Small intestine (tissue), 7 donors: ENCODE measurements at regions not wholly inside any gene's neighbourhood (a gene's known extent, or its start where the extent isn't known, plus 50 kb on each side); places are given as distances from the start of the nearest gene placed in this dataset.

Source experiments
- DNase-seq, 2 donors: peaks; one replicate each; pipeline versions ENCODE4 v3.0.0 to v3.0.0-alpha.2; 2013
- FAIRE-seq: peaks from 2 replicates; lab custom pipeline; 2012; peaks lifted over from hg19 to GRCh38; lab: Jason Lieb, UNC
- H3K27ac ChIP-seq, 3 donors: one replicate each; pipeline ENCODE4 v1.5.1; 2013; ENCODE audit warnings: low read length in 2 of 3, mild to moderate bottlenecking in 2 of 3, control low read depth in 1 of 3, inconsistent platforms in 1 of 3, low read depth in 1 of 3, moderate library complexity in 1 of 3
- H3K27me3 ChIP-seq, 3 donors: one replicate each; pipeline ENCODE4 v1.6.1; 2013; ENCODE audit warnings: low read length in 3 of 3, inconsistent platforms in 1 of 3; ENCODE audit not compliant: control insufficient read depth in 3 of 3, insufficient read depth in 3 of 3
- H3K36me3 ChIP-seq, 3 donors: one replicate each; pipeline ENCODE4 v1.6.1; 2013; ENCODE audit warnings: low read length in 3 of 3, inconsistent platforms in 1 of 3, low read depth in 1 of 3, mild to moderate bottlenecking in 1 of 3, moderate library complexity in 1 of 3; ENCODE audit not compliant: control insufficient read depth in 3 of 3, insufficient read depth in 2 of 3
- H3K4me1 ChIP-seq, 3 donors: one replicate each; pipeline ENCODE4 v1.6.1; 2013; ENCODE audit warnings: low read length in 2 of 3, inconsistent platforms in 1 of 3, low read depth in 1 of 3, mild to moderate bottlenecking in 1 of 3, moderate library complexity in 1 of 3; ENCODE audit not compliant: control insufficient read depth in 3 of 3, insufficient read depth in 2 of 3
- H3K4me3 ChIP-seq, 3 donors: one replicate each; pipeline ENCODE4 v1.5.1; 2013; ENCODE audit warnings: low read length in 3 of 3, control low read depth in 1 of 3, inconsistent platforms in 1 of 3, low read depth in 1 of 3, mild to moderate bottlenecking in 1 of 3, moderate library complexity in 1 of 3
- H3K9me3 ChIP-seq, 2 donors: one replicate each; pipeline ENCODE4 v1.6.1; 2013; ENCODE audit warnings: low read depth in 1 of 2, low read length in 1 of 2; ENCODE audit not compliant: control insufficient read depth in 2 of 2, insufficient read depth in 1 of 2
- WGBS, 3 donors: extraction: QIAGEN DNeasy Blood & Tissue Kit; methylation state at CpG; one replicate each; pipeline ENCODE4 v1.1.7; 2013; 5-methylcytosine and 5-hydroxymethylcytosine counted together
- donor health status: healthy with polysubstance abuse.
- donor health status: control.
- donor health status: control.
- donor health status: Bipolar disorder and iron deficiency.
- donor health status: healthy.

DNA sequence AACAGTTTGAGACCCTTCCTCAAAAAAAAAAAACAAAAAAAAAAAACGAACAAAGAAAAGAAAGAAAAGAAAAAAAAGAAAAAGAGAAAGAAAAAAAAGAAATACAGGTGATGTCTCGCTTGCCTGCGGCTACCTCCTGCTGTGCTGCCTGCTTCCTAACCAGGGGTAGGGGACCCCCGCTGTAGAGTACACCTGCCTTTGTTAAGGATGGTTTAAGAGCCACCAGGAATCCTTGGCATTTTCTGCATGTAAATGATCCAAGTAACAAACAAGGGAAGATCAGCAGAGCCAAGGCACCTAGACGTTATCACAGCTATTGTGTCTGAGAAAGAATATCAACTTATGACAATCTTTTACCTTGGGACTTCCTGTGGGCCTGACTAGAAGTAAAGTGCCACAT, 856.8 kb upstream of the GCFC2 start:
- no peak for FAIRE-seq
- H3K27me3 ChIP-seq = no peaks in the 10 kb centered on the region
- H3K4me3 ChIP-seq = no peak overlapping the region
- no peaks in the 10 kb centered on the region for H3K9me3 ChIP-seq
- H3K36me3 ChIP-seq = no peaks in the 10 kb centered on the region
- no peak for DNase-seq
- H3K4me1 ChIP-seq = no peaks in the 10 kb centered on the region
- no peak overlapping the region for H3K27ac ChIP-seq
- 71 to 79% (median 74%) methylated on average over 5 of the region's 5 CpGs for WGBS, 3 donors

DNA sequence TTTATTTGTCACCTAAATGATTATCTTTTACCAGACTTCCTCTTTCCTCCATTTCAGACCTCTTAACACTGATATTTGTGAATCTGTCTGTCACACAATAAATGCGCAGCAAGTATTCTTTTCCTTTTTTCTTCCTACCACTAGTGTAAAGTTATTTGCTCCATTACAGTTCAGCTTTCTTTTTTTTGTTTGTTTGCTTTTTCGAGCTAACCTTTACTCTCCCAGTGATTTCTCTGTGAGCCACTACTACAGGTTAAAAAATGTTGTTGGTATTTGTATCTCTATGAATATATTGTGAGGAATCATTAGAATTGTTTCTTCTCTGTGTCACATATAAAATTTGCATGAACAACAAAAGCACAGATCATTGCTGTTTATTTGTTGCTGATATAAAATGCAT, 854.0 kb upstream of the GCFC2 start:
- Histone ChIP-seq H3K27me3 (no peaks in the 10 kb centered on the region), H3K4me1 (no peaks in the 10 kb centered on the region), H3K36me3 (no peaks in the 10 kb centered on the region), H3K27ac (no peak overlapping the region), H3K4me3 (no peak overlapping the region), H3K9me3 (no peaks in the 10 kb centered on the region)
- FAIRE-seq (no peak), DNase-seq (no peak)
- 70 to 72% (median 71%) methylated on average over 2 of the region's 2 CpGs for WGBS, 3 donors

DNA sequence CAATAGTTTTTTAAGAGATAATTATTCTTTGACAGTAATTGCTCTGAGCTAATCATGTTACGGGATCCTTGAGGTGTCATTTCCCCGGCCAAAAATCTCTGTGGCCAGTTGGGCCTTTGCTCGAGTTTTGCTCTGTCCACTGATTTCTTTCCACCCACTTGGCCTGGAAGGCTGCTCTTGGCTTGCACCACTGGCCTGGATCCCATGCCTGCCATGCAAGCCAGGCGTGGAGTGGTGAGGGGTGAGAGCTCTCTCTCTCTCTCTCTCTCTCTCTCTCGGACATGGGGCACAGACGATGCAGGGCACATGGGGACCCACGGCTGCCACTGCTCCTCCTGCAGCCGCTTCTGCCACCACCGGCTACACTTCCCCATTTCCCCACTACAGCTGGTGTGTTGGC, 853.0 kb upstream of the GCFC2 start:
- H3K4me1 ChIP-seq = no peaks in the 10 kb centered on the region
- H3K27ac ChIP-seq = no peak overlapping the region
- FAIRE-seq (no peak), DNase-seq (no peak)
- H3K4me3 ChIP-seq = no peak overlapping the region
- 88 to 93% (median 88%) methylated on average over 9 of the region's 9 CpGs for WGBS, 3 donors
- H3K27me3 ChIP-seq = no peaks in the 10 kb centered on the region
- no peaks in the 10 kb centered on the region for H3K9me3 ChIP-seq
- no peaks in the 10 kb centered on the region for H3K36me3 ChIP-seq

DNA sequence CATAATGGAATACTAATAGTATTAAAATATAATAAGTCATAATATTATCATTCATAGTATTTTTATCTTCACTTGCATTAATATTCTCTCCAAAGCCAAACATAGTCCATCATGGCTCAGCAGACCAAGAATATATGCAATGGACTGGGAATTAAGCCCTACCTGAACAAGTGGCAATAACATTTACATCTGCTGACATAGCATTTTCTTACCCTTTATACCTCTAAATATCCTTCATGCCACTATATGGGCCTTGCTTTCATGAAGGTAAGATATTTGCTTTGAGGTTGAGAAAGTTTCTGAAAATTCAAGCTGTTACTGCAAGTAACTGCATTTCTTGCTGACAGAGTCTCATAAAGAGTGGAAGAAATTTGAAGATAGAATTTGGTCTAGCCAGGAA, 847.4 kb upstream of the GCFC2 start:
- H3K4me3 ChIP-seq = no peak overlapping the region
- no peak for DNase-seq
- no peak overlapping the region for H3K27ac ChIP-seq
- FAIRE-seq = no peak
- no peaks in the 10 kb centered on the region for H3K9me3 ChIP-seq
- no peaks in the 10 kb centered on the region for H3K4me1 ChIP-seq
- no peaks in the 10 kb centered on the region for H3K27me3 ChIP-seq
- H3K36me3 ChIP-seq = no peaks in the 10 kb centered on the region

DNA sequence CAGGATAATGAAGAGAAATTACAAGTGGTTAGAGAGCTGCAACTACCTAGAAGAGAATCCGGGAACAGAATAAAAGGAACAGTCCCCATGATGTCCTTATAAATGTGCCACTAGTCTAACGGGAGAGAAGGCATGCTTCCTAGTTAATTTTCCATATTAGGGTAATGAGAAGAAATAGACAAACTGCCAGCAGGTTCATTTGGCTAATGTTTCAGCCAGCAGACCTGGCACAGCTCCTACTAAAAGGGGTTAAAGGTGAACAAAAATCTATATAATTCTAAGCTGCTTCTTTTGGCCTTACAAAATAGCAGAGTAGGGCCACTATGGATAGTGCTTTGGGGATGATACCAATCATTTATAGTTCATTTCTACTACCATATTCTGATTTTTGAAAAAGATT, 845.3 kb upstream of the GCFC2 start:
- FAIRE-seq = no peak
- H3K9me3 ChIP-seq = no peaks in the 10 kb centered on the region
- DNase-seq = no peak
- no peaks in the 10 kb centered on the region for H3K4me1 ChIP-seq
- no peak overlapping the region for H3K4me3 ChIP-seq
- 53 to 67% (median 60%) methylated on average over 2 of the region's 2 CpGs for WGBS, 3 donors
- no peaks in the 10 kb centered on the region for H3K36me3 ChIP-seq
- H3K27me3 ChIP-seq = no peaks in the 10 kb centered on the region
- no peak overlapping the region for H3K27ac ChIP-seq

DNA sequence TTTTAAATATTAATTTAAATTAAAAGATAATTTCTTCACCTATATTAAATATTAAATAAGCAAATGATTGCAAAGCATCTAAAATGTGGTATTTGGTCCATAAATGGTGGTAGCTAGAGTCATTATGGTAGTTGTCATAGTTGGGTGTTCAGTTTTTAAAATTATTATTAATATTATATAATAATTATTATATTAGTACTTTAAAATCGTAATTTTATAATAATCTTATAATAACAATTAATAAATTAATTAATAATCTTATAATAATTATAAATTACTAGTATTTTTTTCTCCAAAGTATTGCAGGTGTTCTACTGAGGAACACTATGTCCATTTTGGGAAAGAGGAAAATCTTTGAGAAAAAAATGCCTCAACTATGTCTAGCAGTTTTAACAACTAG, 835.5 kb upstream of the GCFC2 start:
- Histone ChIP-seq H3K36me3 (no peaks in the 10 kb centered on the region), H3K4me1 (no peaks in the 10 kb centered on the region)

DNA sequence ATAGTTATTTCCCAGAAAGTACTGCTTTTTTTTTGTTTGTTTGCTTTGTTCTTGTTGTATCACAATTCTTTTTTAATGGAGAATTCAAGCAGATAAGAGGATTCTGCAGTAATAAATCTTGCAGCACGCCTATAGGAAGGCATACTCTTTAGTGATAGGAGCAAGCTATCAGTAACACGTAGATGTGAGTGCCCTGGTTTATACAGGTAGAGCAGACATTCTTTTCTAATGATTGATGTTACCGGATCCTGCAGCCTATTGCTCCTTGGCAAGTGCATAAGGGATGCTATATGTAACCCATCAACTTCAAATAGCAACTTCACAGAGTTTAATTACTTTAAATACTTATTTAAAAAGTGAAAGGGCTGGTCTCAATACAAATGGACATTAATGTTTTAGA, 834.2 kb upstream of the GCFC2 start:
- 23 to 36% (median 27%) methylated on average over 3 of the region's 3 CpGs for WGBS, 3 donors
- Histone ChIP-seq H3K4me1 (no peaks in the 10 kb centered on the region), H3K4me3 (no peak overlapping the region), H3K27me3 (no peaks in the 10 kb centered on the region), H3K27ac (no peak overlapping the region), H3K9me3 (no peaks in the 10 kb centered on the region), H3K36me3 (no peaks in the 10 kb centered on the region)
- DNase-seq = no peak
- no peak for FAIRE-seq

More for the DNA sequence above, 835.5 kb upstream of the GCFC2 start:
- Histone ChIP-seq H3K27ac (no peak overlapping the region), H3K9me3 (no peaks in the 10 kb centered on the region), H3K27me3 (no peaks in the 10 kb centered on the region), H3K4me3 (no peak overlapping the region)
- FAIRE-seq (no peak), DNase-seq (no peak)
- WGBS, 3 donors = 24 to 51% (median 46%) methylated on average over 1 of the region's 1 CpG

DNA sequence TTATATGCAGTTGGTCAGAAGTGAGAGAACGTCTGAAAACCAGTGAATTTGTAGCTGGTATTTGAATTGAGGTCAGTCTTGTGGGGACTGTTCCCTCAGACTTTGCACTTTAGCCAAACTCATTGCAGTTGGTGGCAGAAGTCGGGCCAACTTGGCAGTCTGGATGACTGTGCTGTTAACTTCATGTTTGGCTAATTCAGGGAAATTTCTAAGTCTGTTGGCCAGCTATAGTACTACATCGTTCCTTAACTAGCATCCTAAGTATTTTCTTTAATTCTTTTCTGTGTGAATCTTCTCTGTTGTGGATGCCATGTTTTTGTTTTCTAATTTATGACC, 806.8 kb upstream of the GCFC2 start:
- DNase-seq = no peak
- H3K4me1 ChIP-seq = no peaks in the 10 kb centered on the region
- FAIRE-seq = no peak
- H3K36me3 ChIP-seq = no peaks in the 10 kb centered on the region
- H3K4me3 ChIP-seq = no peak overlapping the region
- 45 to 73% (median 68%) methylated on average over 3 of the region's 3 CpGs for WGBS, 3 donors
- no peak overlapping the region for H3K27ac ChIP-seq
- no peaks in the 10 kb centered on the region for H3K27me3 ChIP-seq
- H3K9me3 ChIP-seq = no peaks in the 10 kb centered on the region

DNA sequence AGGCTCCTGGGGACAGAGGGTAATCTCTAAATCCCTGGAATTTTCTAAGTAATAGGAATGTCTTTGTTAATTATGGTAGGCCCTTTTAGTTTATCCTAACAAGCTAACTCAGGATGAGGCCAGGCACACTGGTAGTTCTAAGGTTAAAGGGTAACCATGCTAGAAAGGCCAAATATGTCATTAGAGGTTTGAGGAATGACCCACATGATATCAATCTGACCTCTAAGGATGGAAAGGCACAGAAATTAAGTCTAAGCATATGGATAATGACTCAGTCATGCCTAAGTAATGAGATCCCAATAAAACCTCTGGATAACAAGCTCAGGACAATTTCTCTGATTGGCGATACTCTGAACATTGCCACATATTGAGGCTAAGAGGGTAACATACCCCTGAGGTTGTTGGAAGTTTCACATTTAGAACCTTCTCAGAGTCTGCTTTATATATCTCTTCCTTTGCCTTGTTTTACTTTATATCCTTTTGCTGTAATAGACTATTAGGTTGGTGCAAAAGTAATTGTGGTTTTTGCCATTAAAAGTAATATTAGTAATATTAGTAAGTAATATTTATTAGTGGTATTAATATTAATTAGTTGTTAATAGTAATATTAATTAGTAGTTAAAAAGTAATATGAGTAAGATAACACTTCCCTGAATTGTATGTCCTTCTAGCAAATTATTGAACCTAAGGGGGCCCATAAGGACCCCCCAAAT, 806.3 kb upstream of the GCFC2 start:
- Histone ChIP-seq H3K27me3 (no peaks in the 10 kb centered on the region), H3K9me3 (no peaks in the 10 kb centered on the region), H3K27ac (no peak overlapping the region), H3K36me3 (no peaks in the 10 kb centered on the region), H3K4me1 (no peaks in the 10 kb centered on the region), H3K4me3 (no peak overlapping the region)
- no peak for DNase-seq
- no peak for FAIRE-seq
- WGBS, 3 donors = 96 to 100% (median 100%) methylated on average over 1 of the region's 1 CpG
